LoVo (cell line): ENCODE measurements at regions not wholly inside any gene's neighbourhood (a gene's known extent, or its start where the extent isn't known, plus 50 kb on each side); places are given as distances from the start of the nearest gene placed in this dataset.

ENCODE experiments used
- DNase-seq: peaks from one replicate; pipeline ENCODE4 v3.0.0-alpha.2; 2016; ENCODE audit warnings: low spot score

- no peak for DNase-seq
Measured at GRCh38 chr22:47225080-47225930, 462.9 kb downstream of the TBC1D22A start.
